GM10266 (cell line): ENCODE measurements at regions not wholly inside any gene's neighbourhood (a gene's known extent, or its start where the extent isn't known, plus 50 kb on each side); places are given as distances from the start of the nearest gene placed in this dataset.
A peak's percentile ranks its signal among the peaks of the same experiment; 100 is the strongest.

ENCODE experiments used
- DNase-seq: peaks from one replicate; pipeline ENCODE4 v3.0.0; 2012; ENCODE audit errors: extremely low spot score
- CTCF ChIP-seq: IDR thresholded peaks from 2 replicates; pipeline ENCODE4 v1.5.1; 2012; ENCODE audit warnings: mild to moderate bottlenecking, low read depth; ENCODE audit not compliant: control insufficient read depth, insufficient read depth; ENCODE audit errors: missing control alignments

DNA sequence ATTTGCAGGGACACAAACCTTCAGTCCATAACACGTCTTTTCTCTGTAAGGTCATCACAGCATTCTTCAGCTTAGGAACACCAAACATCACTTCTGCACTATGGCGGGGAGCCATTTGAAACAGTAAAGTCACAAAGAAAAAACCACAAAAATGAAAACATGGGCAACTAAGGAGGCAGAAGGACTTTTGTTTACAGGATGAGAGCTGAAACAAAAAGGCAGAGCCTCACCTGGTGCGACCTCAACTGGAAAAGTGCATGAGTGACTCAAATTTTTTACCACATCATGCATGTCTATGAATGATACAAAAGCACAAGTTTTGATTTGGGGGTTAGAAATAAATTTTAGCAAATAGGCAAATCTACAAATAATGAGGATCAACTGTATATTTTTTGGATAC lies 68.2 kb upstream of the TNFAIP3 start:
- no peak for DNase-seq
- no peak for TF ChIP-seq CTCF

DNA sequence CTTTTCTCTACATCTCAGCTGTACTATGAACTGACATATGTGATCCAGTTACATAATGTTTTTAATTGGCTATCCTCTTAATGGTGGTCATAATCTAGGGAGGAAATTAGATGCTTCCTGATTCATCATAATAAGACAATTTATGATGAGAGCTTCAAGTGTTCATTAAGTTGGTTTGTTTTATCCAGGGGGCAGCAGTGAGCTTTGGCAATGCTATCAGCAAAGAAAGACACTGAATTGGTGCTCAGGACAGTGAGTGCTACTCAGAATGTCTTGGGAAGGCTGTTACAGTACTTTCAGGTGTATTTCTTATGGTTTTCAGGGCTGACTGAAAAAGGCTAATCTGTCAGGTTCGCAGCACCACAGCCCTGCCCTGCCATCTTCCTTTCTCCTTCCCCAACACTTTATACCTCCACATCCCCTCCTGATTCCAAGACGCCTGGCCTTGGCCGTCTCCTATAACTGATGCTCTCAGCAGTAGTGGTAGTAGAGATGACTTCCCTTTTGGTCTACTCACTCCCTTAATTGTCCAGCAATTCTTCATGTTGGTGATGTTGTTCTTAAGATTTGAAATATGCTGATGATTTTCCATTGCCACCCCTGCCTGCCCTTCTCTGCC lies 67.0 kb upstream of the TNFAIP3 start:
- peak; percentile 54 for DNase-seq
- peak; percentile 55 for TF ChIP-seq CTCF

DNA sequence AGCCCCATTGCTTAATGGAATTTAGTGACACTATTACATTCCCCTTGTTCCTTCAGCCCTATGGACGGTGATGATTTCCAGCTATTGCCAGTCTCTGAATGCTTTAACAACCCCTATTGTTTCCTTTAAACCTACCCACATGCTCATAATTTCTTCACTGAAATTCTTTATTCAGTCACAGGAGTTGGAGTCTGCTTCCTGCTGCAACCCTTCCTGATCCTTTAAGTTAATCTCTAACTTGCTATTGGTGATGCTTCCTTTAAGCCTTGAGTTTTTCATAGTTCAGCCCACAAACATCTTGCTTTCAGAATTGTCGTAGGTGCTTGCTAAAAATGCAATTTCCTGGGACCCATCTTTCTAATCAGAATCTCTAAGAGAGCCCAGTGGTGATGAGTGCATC lies 66.3 kb upstream of the TNFAIP3 start:
- TF ChIP-seq CTCF = no peak
- DNase-seq = no peak

DNA sequence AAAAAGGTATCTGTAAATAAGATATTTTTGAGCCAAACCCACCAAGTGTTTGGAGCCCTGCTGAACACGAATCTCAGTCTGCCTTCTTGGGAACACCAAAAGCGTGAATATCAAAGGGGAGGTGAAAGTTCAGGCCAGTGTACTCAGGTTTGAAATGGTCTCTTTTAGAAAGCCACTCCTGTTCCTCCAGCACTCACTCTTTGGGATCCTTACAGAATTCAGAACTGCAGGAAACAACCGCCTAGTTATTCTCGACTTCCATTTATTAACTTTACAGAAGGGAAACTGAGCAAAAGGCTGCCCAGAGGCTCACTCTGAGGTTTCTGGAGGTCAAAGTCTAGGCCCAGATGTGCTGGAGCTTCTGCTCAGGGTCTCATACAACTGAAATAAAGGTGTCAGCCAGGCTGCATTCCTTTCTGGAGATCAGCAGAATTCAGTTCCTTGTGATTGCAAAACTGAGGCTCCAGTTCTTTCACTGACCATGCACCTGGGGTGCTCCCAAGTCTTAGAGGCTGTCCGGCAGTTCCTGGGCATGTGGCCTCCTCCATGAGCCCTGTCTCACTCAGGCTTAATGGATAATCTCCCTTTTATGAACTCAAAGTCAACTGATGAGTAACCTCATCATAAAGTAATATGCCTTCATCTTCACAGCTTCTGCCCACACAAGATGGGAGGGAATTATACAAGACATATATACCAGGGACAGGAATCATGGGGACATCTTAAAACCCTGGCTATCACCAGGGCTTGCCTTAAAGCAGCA lies 65.5 kb upstream of the TNFAIP3 start:
- DNase-seq = no peak
- no peak for TF ChIP-seq CTCF

DNA sequence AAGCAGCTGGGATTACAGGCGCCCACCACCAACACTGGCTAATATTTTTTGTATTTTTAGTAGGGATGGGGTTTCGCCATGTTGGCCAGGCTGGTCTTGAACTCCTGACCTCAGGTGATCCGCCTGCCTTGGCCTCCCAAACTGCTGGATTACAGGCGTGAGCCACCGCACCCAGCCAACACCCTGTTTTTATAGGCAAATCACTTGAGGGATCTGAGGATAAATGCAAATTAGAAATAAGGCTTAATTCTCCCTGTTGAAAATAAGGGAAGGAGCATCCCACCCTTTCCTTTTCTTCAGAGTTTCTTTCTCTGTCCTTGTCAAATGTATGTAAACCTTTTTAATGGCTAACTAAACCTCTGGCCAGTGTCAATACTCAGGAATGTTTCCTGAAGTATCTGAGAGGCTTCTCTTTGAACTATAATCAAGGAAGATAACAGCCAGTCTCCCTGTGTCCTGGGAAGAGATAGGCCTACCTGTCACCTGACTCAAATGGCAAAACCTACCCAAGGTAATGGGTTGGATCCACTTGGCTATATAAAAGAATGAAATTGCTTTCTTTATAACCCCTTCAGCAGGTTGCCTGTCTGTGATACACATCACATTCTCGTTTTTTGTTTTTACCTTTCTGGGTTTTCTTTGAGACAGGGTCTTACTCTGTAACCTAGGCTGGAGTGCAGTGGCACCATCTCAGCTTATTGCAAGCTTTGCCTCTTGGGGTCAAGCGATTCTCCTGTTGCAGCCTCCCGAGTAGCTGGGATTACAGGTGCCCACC lies 64.5 kb upstream of the TNFAIP3 start:
- no peak for DNase-seq
- TF ChIP-seq CTCF = no peak

GRCh38 chr6:137804637-137805036 lies 62.4 kb upstream of the TNFAIP3 start:
- DNase-seq = no peak
- no peak for TF ChIP-seq CTCF

GRCh38 chr6:137805622-137806021 lies 61.4 kb upstream of the TNFAIP3 start:
- TF ChIP-seq CTCF = no peak
- no peak for DNase-seq
